Activated B cell treated with CpG ODN at 0.5 μM for 24 hours (primary cell): ENCODE measurements at regions not wholly inside any gene's neighbourhood (a gene's known extent, or its start where the extent isn't known, plus 50 kb on each side); places are given as distances from the start of the nearest gene placed in this dataset.

Experiments used
- ATAC-seq: fragments of 200-7000 bp; cut with Tn5 transposase; one replicate; pipeline ENCODE4 v1.10.0; 2021; ENCODE audit warnings: low read depth, mild to moderate bottlenecking, moderate library complexity
- CTCF ChIA-PET: fragments of 350-600 bp; sonication (Branson Sonifier 250); formaldehyde crosslinking; loops from one replicate; lab custom pipeline; 2021; ENCODE audit warnings: antibody characterized with exemption; lab: Charles Lee
- POLR2A ChIA-PET: fragments of 350-600 bp; sonication (Branson Sonifier 250); formaldehyde crosslinking; loops from one replicate; lab custom pipeline; 2021; ENCODE audit warnings: antibody characterized with exemption; lab: Charles Lee
- DNase-seq: peaks from one replicate; pipeline ENCODE4 v3.0.0; 2022
- H3K27ac Mint-ChIP-seq: one replicate; pipeline ENCODE4 v1.8.0; 2020; ENCODE audit warnings: mixed read lengths
- H3K27me3 Mint-ChIP-seq: one replicate; pipeline ENCODE4 v1.8.0; 2021; ENCODE audit warnings: mixed read lengths
- H3K36me3 Mint-ChIP-seq: one replicate; pipeline ENCODE4 v1.8.0; 2021; ENCODE audit warnings: low read depth, mixed read lengths
- H3K4me1 Mint-ChIP-seq: one replicate; pipeline ENCODE4 v1.8.0; 2021; ENCODE audit warnings: mixed read lengths
- H3K4me3 Mint-ChIP-seq: one replicate; pipeline ENCODE4 v1.8.0; 2020; ENCODE audit warnings: mild to moderate bottlenecking, mixed read lengths
- H3K9me3 Mint-ChIP-seq: one replicate; pipeline ENCODE4 v1.8.0; 2020; ENCODE audit warnings: mixed read lengths
- intact Hi-C: fragments of 100-400 bp; cut with micrococcal nuclease; formaldehyde crosslinking; loops from one replicate; pipeline ENCODE4 v1.15.1; 2024
- TF ChIP-seq, protein P1 (sequence below): fragments of 200-600 bp; IDR thresholded peaks from one replicate; pipeline ENCODE4 v1.8.0; 2022; ENCODE audit warnings: antibody characterized with exemption, mild to moderate bottlenecking

DNA sequence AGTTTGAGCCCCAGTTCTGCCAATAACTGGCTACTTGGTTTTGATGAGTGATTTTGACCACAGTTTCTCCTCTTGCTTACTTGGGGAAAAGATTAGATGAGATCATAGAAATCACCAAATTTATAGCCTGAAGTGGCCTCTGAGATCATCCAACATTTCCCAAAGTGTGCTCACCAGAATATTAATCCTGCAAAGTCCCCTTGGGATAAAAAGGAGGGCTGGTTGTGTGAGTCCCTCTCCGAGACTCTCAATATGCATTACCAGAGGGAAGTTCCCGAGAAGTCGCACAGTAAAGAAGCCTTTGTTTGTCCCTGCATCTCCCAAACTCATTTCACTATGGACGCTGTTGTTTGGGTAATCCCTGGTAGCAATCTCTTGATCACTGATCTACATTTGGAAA is 88.4 kb upstream of the ADRA1B start:
- H3K4me3 Mint-ChIP-seq = no peak overlapping the region
- DNase-seq (no peak), ATAC-seq (no peak)
- no peaks in the 10 kb centered on the region for H3K27me3 Mint-ChIP-seq
- H3K9me3 Mint-ChIP-seq = no peaks in the 10 kb centered on the region
- peaks cover 15% of the 10 kb centered on the region for H3K4me1 Mint-ChIP-seq
- POLR2A ChIA-PET = no interaction called here
- TF ChIP-seq, protein P1, sequence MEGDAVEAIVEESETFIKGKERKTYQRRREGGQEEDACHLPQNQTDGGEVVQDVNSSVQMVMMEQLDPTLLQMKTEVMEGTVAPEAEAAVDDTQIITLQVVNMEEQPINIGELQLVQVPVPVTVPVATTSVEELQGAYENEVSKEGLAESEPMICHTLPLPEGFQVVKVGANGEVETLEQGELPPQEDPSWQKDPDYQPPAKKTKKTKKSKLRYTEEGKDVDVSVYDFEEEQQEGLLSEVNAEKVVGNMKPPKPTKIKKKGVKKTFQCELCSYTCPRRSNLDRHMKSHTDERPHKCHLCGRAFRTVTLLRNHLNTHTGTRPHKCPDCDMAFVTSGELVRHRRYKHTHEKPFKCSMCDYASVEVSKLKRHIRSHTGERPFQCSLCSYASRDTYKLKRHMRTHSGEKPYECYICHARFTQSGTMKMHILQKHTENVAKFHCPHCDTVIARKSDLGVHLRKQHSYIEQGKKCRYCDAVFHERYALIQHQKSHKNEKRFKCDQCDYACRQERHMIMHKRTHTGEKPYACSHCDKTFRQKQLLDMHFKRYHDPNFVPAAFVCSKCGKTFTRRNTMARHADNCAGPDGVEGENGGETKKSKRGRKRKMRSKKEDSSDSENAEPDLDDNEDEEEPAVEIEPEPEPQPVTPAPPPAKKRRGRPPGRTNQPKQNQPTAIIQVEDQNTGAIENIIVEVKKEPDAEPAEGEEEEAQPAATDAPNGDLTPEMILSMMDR = no peak
- intact Hi-C loops = no loop called here
- H3K36me3 Mint-ChIP-seq = no peaks in the 10 kb centered on the region
- CTCF ChIA-PET = no interaction called here
- H3K27ac Mint-ChIP-seq = no peak overlapping the region

DNA sequence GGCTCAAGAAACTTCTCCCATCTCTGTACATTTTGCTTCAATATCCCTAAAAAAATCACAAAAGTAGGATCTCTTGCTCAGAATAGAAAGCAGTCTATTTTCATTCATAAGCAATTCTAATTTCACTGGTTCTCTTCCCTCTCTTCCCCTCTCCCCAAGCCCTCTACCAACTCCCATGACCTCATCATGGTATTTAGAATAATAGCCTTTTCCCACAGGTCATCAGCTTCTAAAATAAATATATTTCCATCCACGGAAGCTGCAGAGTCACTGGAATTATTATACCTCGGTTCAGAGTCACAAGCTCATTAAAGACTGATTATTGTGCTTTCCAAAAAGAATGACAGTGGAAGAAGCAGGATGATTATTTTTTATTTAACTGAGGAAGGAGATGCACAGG is 84.2 kb upstream of the ADRA1B start:
- H3K4me3 Mint-ChIP-seq = no peak overlapping the region
- no peak for DNase-seq
- no peak for ATAC-seq
- TF ChIP-seq, protein P1 = no peak
- no peaks in the 10 kb centered on the region for H3K36me3 Mint-ChIP-seq
- CTCF ChIA-PET = no interaction called here
- peaks cover 4% of the 10 kb centered on the region for H3K9me3 Mint-ChIP-seq
- H3K27ac Mint-ChIP-seq = no peak overlapping the region
- peaks cover 4% of the 10 kb centered on the region for H3K4me1 Mint-ChIP-seq
- POLR2A ChIA-PET = no interaction called here
- H3K27me3 Mint-ChIP-seq = no peaks in the 10 kb centered on the region
- intact Hi-C loops = no loop called here

DNA sequence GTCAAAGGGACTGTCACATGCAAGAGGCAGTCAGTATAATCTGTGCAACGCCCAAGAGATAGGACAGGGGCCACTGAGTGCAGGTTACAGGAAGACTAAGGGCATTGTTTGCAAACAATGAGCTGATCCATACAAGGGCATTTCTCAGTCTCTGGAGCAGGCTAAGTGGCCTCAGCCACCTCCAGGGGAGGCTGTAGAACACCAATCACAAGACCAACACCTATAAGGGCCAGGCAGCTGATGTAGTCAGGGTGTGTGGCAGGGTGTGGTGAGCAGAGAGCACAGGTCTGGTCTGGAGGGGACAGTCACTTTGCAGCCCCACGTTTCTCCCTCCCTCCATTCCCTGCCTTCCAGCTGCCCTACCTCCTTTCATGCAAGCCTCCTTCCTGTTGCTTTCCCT is 83.2 kb upstream of the ADRA1B start:
- no peak overlapping the region for H3K27ac Mint-ChIP-seq
- no peaks in the 10 kb centered on the region for H3K27me3 Mint-ChIP-seq
- peaks cover 3% of the 10 kb centered on the region for H3K4me1 Mint-ChIP-seq
- ChIA-PET CTCF (no interaction called here), POLR2A (no interaction called here)
- ATAC-seq = no peak
- peaks cover 4% of the 10 kb centered on the region for H3K9me3 Mint-ChIP-seq
- no peak overlapping the region for H3K4me3 Mint-ChIP-seq
- intact Hi-C loops = no loop called here
- H3K36me3 Mint-ChIP-seq = no peaks in the 10 kb centered on the region
- DNase-seq = no peak
- TF ChIP-seq, protein P1 = no peak

DNA sequence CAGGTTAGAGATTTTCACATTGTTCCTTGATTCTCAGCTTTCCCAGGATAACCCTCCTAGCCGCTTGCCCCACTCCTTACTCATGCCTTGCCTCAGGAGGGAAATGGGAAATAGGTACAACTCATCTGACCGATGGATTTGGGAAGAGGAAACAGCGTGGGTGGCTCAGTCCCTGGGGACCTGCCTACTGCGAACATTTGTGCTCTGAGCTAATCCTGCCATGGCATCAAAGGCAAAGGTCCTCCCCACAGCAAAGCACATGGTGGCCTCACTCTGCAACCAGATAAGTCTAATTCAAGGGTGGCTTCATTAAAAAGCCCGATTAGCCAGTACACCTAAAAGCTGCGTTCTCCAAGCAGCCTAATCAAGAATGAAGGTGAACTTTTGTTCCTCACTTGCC is 82.4 kb upstream of the ADRA1B start:
- no peaks in the 10 kb centered on the region for H3K27me3 Mint-ChIP-seq
- ChIA-PET POLR2A (no interaction called here), CTCF (no interaction called here)
- H3K9me3 Mint-ChIP-seq = peaks cover 4% of the 10 kb centered on the region
- intact Hi-C loops = no loop called here
- H3K36me3 Mint-ChIP-seq = no peaks in the 10 kb centered on the region
- DNase-seq (no peak), ATAC-seq (no peak)
- no peak overlapping the region for H3K27ac Mint-ChIP-seq
- H3K4me1 Mint-ChIP-seq = peaks cover 3% of the 10 kb centered on the region
- H3K4me3 Mint-ChIP-seq = no peak overlapping the region
- TF ChIP-seq, protein P1 = no peak

DNA sequence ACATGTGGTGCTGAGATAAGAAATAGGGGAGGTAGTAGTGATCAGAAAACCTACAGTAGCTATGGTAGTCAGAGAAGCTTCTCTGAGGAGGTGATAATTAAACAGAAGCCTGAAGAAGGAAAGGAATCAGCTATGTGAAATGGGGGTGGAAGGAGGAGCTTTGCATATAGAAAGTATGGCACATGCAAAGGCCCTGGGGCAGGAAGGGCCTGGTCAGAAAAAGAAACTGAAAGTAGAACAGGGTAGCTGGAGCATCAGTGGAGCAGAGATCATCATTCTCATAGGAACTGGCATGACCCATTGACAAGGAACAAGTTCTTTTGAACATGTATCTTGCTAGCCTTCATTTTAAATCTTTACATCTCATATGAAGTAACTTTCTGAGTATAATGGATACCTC is 80.7 kb upstream of the ADRA1B start:
- Mint-ChIP-seq H3K4me1 (peaks cover 3% of the 10 kb centered on the region), H3K27ac (no peak overlapping the region), H3K9me3 (peaks cover 4% of the 10 kb centered on the region), H3K4me3 (no peak overlapping the region), H3K27me3 (peaks cover 4% of the 10 kb centered on the region), H3K36me3 (no peaks in the 10 kb centered on the region)
- ATAC-seq = no peak
- ChIA-PET POLR2A (no interaction called here), CTCF (no interaction called here)
- DNase-seq = no peak
- TF ChIP-seq, protein P1 = no peak
- intact Hi-C loops = no loop called here
